Activated naive CD4-positive, alpha-beta T cell (primary cell): ENCODE measurements at regions not wholly inside any gene's neighbourhood (a gene's known extent, or its start where the extent isn't known, plus 50 kb on each side); places are given as distances from the start of the nearest gene placed in this dataset.
"Not testable (repeated sequence)": the region's sequence is repeated elsewhere in the genome, so short reads cannot be mapped to it uniquely, and the experiment has no call there.

ENCODE experiments used
- DNase-seq, 4 experiments: peaks; one replicate each; lab custom pipeline; 2025; lab: John Stamatoyannopoulos, UW

DNA sequence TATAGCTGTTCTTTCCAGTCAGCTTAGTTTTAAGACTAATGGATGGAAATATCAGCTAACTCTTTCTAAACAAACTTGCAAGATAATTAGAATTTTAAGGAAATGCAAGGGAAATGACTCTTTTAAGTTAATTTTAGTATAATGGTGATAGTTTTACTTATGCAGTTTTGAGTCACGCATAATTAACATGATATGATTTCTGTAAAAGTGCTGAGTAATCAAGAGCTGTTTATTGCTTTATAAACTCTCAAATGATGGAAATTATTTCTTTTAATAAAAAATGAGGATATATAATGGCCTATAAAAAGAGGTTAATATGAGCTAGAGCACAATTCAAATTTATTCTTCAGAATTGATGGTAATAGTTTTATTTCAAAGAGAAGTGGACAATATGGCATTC is 385.9 kb downstream of the GLUD2 start:
- no peak for DNase-seq

DNA sequence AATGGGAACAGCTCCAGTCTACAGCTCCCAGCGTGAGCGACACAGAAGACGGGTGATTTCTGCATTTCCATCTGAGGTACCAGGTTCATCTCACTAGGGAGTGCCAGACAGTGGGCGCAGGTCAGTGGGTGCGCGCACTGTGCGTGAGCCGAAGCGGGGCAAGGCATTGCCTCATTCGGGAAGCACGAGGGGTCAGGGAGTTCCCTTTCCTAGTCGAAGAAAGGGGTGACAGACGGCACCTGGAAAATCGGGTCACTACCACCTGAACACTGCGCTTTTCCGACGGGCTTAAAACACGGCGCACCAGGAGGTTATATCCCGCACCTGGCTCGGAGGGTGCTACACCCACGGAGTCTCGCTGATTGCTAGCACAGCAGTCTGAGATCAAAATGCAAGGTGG is 390.3 kb downstream of the GLUD2 start:
- DNase-seq = not testable (repeated sequence)

DNA sequence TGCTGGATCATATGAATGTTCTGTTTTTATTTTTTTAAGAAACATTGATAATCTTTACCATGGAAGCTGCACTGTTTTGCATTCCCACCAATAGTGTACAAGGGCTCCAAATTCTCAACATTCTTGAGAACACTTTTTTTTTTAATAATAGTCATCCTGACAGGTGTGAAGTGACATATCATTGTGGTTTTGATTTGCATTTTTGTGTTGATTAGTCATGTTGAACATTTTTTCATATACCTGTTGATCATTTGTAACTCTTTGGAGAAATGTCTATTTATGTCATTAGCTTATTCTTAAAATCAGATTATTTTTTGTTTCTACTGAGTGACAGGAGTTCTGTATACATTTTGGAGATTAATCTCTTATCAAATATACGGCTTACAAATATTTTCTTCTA is 408.5 kb downstream of the GLUD2 start:
- DNase-seq = no peak

DNA sequence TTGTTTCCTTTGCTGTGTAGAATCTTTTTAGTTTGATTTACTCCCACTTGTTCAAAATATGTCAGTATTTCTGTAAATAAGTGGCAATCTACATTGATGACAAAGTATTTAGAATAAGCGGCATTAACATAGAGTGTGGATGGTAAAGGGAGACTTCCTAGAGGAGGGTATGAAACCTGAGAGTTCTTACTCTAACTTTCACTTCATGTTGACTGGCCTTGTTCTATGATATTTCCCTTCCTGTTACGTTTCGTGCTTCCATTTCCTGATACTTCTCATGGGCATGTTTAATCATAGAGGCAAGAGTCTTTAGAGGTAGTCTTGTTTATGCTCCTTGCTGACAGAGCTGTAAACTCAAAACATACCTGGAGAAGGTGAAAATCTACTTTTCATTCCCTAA is 408.9 kb downstream of the GLUD2 start:
- no peak for DNase-seq

DNA sequence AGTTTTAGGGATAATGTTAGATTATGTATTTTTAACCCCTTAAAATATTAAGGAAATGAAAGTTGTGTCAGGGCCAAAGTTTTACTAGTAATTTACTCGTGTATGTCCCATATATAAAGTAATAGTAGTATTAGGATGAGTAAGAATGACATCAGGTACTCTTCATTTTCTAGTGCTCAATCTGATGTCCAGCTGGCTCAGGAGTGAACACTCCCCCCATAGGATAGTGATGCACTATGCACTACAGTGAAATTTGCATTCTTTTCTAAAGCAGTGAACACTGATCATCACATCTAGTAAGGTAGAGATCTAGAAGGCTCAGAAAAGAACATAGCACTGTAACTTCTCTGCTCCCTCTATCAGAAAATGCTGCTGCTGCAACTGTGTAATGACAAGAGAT is 409.7 kb downstream of the GLUD2 start:
- no peak for DNase-seq

DNA sequence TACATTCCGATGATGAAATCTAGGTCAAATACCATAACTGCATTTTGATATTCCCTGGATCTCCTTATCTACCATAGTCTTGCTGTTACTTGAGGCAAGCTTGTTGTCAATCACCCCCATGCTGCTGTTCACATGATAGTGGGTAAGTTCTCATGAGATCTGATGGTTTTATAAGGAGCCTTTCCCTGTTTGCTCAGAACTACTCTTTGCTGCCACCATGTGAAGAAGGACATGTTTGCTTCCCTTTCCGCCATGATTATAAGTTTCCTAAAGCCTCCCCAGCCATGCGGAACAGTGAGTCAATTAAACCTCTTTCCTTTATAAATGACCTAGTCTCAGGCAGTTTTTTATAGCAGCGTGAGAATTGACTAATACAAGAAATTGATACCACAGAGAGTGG is 432.0 kb downstream of the GLUD2 start:
- DNase-seq = no peak

DNA sequence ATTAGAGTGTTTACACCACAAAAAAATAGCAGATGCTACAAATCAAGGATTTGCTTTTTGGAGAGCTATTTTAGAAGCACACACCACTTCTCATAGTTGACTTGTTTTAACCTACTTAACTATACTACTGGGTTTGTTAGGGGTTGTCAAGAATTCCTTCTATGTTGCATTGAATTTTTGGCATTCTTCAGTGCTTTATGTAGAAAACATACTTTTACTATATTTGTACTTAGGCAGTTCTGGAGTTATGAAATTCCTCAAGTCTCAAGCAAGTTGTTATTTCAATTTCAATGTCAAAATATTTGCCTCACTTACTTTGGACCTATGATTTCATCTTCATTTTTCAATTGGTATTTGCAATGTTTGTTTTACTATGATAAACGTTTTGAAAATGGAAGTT is 449.6 kb downstream of the GLUD2 start:
- no peak for DNase-seq

DNA sequence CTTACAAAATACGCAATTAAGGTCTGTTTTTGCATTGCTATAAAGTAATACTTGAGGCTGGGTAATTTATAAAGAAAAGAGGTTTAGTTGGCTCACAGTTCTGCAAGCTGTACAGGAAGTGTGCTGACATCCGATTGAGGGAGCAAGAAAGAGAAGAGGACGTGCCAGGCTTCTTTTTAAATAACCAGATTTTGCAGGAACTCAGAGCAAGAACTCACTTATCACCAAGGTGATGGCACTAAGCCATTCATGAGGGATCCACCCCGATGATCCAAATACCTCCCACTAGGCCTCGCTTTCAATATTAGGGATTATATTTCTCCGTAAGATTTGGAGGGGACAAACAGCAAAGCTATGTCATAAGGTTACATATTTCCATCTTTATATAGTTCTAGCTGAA is 456.7 kb downstream of the GLUD2 start:
- no peak for DNase-seq

DNA sequence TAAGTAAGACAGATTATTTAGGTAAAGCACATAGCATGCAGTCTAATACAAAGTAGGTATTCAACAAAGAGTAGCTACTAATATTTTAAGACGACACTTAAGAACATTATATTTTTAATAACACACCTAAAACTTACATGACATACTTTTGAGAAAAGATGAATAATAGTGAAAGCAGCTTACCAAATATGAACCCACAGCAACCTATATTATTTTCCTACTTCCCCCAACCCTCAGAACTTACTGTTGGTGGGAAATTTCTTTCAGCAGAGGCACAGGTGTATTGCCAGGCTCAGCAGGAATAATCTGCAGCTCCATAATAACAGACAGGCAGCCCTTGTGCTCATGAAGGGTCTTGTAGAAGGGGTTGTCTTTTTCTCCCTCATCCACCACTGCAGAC is 498.9 kb downstream of the GLUD2 start:
- DNase-seq = no peak

DNA sequence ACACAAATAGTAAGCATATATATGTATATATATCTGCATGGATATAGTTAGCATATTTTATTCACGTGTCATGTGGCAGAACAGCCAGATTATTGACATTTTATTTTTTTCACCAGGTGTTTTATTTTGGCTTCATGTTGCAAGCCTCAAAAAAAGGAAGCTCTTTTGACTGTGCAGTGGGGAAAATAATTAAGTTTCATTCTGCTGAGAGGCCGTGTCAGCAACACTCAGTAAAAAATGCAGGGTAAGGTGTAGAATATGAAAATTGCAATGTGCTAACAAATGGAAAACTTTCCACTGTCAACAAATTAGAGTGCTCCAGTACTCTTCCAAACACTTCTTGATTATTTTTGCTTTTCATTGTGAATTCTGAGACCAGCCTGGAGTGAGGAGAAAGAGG is 511.5 kb downstream of the GLUD2 start:
- DNase-seq = no peak

DNA sequence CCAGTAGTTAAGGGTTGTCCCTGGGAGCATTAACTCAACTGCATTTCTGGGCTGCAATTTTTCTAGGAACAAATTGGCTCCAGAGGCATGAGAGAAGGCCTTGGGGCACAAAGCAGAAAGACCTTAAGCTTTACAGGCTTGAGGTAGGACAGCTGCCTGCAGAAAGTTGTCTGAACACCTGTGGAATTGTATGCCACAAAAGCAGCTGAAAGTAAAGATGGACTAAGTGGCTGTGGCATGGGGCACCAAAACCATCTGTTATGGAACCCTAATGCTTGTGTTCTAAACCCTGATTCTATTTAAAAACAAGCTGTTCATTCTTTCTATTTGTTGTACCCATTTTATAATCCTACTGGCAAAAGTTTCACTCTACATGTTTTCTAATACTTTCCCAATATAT is 515.2 kb downstream of the GLUD2 start:
- DNase-seq = no peak

DNA sequence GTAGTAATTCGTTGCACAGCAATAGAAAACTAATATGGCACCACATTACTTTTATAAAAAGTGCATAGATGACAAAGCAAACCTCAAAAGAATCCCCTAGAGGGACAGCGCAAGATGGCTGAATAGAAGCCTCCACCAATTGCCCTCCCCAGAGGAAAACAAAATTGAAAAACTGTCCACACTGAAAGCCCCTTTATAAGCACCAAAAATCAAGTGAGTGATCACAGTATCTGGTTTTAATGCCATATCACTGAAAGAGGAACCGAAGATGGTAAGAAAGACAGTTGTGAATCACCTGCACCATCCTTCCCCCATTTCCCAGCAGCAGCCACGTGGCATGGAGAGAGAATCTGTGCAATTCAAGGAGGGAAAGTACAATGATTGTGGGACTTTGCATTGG is 522.2 kb downstream of the GLUD2 start:
- no peak for DNase-seq

DNA sequence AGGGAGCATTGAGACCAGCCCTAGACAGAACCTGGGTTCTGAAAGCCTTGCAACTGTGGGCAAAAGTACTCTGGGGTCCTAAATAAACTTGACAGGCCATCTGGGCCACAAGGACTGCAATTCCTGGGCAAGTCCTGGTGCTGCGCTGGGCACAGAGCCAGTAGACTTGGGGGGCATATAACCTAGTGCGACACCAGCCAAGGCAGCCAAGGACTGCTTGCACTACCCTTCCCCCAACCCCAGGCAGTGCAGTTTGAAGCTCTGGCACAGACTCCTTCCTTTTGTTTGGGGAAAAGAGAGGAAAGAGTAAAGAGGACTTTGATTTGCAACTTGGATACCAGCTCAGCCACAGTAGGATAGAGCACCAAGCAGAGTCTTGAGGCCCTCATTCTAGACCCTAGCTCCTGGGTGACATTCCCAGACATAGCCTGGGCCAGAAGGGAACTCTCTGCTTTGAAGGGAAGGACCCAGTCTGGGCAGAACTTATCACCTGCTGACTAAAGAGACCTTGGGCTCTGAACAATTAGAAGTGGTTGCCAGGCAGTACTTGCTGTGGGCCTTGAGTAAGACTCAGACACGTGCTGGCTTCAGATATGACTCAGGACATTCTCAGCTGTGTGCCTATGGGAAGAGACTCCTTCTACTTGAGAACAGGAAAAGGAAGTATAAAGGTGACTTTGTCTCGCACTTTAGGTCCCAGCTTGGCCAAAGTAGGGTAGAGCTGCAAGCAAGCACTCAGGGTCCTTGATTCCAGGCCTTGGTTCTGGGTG is 522.8 kb downstream of the GLUD2 start:
- DNase-seq = no peak

DNA sequence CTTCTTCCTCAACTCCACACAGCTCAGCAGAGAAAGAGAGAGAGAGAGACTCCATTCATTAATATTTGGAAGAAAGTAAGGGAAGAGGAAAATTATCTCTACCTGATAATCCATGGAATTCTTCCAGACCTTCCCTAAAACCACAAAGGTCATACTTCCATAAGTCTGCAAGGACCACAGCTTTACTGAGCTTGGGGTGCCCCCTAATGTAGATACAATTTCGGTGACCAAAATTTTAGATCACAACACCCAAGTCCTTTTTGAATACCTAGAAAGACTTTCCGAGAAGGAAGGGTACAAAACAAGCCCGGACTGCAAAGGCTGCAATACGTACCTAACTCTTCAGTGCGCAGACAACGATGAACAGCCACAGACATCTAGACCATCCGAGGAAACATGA is 523.9 kb downstream of the GLUD2 start:
- DNase-seq = no peak

DNA sequence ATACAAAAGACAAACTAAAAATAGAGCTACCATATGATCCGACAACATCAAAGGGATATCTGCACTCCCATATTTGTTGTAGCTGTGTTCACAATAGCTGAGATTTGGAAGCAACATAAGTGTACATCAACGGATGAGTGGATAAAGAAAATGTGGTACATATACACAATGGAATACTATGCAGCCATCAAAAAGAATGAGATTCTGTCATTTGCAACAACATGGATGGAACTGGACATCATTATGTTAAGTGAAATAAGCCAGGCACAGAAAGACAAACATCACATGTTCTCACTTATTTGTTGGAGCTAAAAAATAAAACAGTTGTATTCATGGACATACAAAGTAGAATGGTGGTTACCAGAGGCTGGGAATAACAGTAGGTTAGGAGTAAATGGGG is 527.0 kb downstream of the GLUD2 start:
- DNase-seq = not testable (repeated sequence)

DNA sequence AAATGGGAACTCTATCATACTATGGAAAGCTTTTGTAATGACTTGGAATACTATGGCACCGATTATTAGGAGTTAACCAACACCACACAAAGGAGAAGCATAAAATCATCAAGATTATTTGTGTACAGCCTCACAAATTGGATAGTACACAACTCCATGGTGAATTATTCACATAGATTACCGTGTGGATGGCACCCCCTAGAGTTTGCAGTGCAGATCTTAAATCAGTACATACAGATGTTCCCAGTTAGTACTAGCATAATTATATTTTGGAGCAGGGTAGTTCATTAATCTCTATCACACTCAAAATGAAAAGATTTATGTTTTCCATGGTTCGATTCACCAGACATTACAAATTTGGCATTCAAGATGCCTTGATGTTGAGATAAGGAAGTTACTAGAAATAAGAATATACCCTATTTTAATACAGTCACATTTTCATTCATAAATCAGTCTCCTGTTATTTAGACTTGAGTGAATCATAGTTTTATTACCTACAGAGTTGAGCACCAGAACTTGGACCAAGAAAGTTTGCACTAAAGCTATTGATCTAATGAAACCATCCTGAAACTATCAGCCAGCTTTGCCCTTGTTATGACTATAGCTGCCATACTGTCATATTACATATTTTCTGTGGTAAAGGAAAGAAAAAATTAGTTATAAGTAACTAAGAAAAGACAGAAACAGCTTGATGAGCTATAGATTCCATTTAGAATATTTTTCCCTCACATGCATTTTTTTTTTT is 531.8 kb downstream of the GLUD2 start:
- no peak for DNase-seq

DNA sequence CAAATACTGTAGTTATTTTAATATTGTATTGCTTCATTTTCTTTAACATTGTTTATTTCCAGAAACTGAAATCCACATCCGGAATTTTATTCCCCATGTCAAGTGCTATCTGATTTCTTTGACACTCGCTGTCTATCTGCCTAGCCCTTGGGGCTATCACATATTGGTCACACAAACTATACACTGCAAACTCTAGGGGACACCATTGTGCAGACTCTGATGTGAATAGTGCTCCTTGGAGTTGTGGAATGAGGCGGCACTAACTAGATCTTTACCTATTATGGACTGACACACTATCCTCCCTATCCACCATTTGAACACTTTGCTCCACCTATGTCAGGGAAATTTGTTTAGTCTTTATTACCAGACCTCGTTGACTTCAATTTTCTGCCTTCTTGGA is 534.5 kb downstream of the GLUD2 start:
- no peak for DNase-seq

DNA sequence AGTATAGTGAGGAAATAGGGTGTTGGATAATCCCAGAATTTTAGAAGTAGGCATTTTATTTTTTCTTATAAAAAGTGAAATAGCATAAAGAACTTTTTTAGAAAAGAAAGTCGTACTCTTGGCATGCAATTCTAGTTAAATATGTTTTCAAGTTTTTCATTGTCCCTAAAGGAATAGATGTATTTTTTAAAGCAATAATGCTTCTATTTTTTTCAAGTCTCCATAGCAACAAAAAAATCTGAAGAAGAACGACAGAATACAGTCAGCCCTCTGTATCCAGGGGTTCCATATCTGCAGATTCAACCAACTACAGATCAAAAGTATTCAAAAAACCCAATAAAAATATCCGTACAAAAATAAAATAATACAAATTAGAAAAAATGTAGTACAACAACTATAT is 538.2 kb downstream of the GLUD2 start:
- DNase-seq = no peak

DNA sequence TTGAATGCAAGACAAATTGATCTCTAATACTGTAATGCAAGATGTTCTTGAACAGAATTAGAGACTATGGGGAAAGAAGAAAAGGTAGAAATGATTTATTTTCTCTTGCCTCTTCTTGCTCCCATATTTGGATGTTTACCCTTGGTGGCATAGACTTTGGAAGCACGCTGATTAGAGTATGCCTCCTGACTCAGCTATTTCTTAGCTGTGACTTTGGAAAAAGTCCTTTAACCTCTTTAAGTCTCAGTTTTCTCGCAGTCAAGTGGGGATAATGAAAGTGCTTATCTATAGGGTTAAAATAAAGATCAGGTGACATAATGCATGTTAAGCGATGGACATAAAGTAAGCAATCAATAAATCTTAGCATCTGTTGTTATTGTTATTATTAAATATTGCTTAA is 545.5 kb downstream of the GLUD2 start:
- no peak for DNase-seq

DNA sequence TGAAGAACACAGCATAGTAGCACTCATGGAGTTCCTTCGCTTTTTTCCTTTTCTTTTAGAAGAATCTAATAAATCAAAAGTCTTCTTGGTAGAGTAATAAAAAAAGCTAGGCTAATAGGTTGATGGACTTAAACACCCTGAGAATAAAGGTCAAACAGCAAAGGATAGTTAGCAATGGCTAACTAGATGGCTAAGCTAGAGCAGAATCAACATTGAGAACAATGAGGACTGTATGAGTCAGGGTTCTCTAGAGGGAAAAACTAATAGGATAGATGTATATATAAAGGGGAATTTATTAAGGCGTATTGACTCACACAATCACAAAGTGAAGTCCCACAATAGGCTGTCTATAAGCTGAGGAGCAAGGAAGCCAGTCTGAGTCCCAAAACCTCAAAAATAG is 550.9 kb downstream of the GLUD2 start:
- no peak for DNase-seq

DNA sequence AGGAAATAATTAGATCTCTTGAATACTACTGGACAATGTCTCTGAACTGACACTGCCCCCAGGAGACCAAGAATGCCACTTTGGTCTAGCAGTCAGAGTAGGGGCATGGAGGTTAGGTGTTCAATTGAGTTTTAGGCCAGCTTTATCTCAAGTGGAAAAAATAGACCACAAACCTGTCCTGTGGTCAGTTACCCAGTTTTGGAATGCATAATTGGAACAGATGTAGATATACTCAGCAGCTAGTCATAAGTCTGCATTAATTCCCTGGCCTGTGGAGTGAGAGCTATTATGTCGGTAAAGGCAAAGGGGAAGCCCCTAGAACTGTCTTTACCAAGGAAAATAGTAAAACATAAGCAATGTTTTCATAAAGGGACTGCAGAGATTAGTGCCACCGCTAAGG is 587.7 kb downstream of the GLUD2 start:
- no peak for DNase-seq

DNA sequence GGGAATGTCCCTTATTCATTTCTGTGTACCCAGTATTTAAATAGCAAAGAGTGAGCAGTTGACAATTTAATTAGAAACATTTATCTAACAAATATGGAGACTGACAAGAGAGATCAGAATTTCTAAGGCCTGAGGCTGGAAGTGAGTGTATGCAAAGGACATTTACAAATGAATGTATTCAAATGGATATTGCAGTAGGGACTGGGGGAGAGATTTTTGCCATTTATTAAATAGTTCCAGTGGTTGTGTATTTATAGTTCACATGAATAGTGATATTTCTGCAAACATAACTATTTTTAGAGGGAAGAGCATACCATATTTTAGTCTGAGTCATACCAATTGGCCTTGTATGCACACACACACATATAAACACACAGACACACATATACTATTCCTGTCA is 592.4 kb downstream of the GLUD2 start:
- DNase-seq = no peak

DNA sequence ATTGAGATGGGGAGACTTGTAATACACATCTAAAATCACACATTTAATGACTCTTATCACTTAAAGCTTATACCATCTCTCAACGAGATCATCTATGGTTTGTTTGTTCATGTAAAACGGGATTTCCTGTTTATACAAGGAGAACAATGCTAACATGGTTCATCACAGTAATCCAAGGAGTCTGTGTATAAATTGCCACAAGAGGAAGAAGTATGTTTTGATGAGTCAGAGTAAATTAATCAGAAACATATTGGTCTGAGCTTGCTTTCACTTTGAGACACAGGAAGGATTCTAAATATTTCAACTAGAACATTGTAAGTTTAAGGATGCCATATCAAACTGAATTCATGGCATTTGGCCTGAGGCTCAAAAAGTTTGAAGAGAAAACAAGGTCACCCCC is 594.1 kb downstream of the GLUD2 start:
- no peak for DNase-seq

DNA sequence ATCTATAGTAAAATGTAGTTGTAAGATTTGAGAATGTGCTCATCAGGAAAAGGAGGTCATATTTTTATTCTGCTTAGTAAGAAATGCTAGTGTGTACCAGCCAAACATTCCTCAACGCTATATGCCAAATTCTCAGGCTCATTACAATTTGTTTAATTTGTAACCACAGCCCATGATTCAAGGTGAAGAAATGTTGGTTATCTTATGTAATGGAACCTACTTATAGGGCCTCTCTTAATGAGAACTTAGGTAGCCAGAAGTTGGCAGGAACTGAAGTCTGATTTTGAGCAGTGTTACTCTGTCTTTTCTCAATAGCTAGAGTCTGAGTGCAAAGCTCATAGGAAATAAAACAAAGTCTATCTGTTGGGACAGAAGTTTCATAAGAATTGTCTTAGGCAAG is 595.0 kb downstream of the GLUD2 start:
- no peak for DNase-seq
